ENCODE measurements at regions not wholly inside any gene's neighbourhood (a gene's known extent, or its start where the extent isn't known, plus 50 kb on each side); places are given as distances from the start of the nearest gene placed in this dataset.

DNA sequence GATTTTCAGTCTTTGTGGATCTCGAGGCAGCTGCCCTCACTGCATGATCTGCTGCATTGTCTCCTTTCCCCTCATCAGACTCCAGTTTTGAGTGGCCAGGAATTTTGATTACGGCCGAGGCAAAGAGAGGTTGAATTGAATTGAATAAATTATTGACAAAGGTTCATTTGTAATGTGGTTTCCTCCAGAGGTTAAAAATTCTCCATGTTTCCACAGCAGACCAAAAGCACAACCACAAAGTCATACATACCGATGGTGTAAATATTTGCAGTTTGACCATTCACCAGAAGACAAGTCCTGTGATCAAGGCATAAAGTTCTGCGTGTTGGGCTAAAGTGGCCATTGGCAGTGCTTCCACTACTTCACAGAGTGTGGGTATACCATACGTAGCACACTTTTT lies 343.8 kb upstream of the MYT1L start:
- no peak for DNase-seq
- intact Hi-C loops (cut with DNase I; ENCODE audit: low total_unique reads), result no loop called here
- no peak for TF ChIP-seq EP300 (IDR thresholded peaks at IDR 0.05; ENCODE audit: low read depth)
- no peak for TF ChIP-seq POLR2AphosphoS5 (IDR thresholded peaks at IDR 0.05)
- TF ChIP-seq POLR2A (IDR thresholded peaks at IDR 0.05), result no peak
- TF ChIP-seq, protein P1, sequence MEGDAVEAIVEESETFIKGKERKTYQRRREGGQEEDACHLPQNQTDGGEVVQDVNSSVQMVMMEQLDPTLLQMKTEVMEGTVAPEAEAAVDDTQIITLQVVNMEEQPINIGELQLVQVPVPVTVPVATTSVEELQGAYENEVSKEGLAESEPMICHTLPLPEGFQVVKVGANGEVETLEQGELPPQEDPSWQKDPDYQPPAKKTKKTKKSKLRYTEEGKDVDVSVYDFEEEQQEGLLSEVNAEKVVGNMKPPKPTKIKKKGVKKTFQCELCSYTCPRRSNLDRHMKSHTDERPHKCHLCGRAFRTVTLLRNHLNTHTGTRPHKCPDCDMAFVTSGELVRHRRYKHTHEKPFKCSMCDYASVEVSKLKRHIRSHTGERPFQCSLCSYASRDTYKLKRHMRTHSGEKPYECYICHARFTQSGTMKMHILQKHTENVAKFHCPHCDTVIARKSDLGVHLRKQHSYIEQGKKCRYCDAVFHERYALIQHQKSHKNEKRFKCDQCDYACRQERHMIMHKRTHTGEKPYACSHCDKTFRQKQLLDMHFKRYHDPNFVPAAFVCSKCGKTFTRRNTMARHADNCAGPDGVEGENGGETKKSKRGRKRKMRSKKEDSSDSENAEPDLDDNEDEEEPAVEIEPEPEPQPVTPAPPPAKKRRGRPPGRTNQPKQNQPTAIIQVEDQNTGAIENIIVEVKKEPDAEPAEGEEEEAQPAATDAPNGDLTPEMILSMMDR (IDR thresholded peaks at IDR 0.05), result no peak
- H3K27ac ChIP-seq, result no peak overlapping the region
- H3K4me1 ChIP-seq, result no peaks in the 10 kb centered on the region
- WGBS, 2 donors (ENCODE audit: low coverage in 1 of 2), result 74 to 77% methylated on average over 6 of the region's 6 CpGs
- no peak overlapping the region for H3K4me3 ChIP-seq
- no peaks in the 10 kb centered on the region for H3K27me3 ChIP-seq
- in situ Hi-C loops (cut with MboI; ENCODE audit: low pct_ligation_motif_present in 1 of 4, low pct_unique_long_range_greater_than_20kb in 1 of 4, low sequenced_read_pairs in 3 of 4), result no loop called here
- H3K36me3 ChIP-seq, result no peaks in the 10 kb centered on the region
- no peaks in the 10 kb centered on the region for H3K9me3 ChIP-seq

DNA sequence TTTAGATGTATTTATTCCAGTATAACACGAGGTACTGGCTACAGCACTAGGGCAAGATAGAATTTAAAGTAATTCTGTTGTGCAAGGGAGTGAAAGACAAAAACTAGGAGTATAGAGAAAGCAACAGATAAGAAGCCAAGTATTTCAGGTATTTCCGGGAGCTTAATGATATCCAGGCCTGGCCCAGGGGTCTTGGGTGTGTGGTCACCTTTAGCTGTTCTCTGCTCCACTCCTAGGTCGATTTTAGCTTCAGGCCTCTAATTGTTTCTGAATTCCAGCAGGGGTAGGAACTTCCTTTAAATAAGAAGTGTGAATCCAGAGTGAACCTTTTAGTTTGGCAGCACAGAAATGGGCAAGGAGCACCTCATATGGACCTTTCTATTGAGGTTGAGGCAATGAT lies 342.3 kb upstream of the MYT1L start:
- no peak overlapping the region for H3K4me3 ChIP-seq
- in situ Hi-C loops (cut with MboI; ENCODE audit: low pct_ligation_motif_present in 1 of 4, low pct_unique_long_range_greater_than_20kb in 1 of 4, low sequenced_read_pairs in 3 of 4) (no loop called here), intact Hi-C loops (cut with DNase I; ENCODE audit: low total_unique reads) (no loop called here)
- no peaks in the 10 kb centered on the region for H3K9me3 ChIP-seq
- TF ChIP-seq POLR2A (IDR thresholded peaks at IDR 0.05), result no peak
- TF ChIP-seq, protein P1 (IDR thresholded peaks at IDR 0.05), result no peak
- 58 to 64% methylated on average over 3 of the region's 3 CpGs for WGBS, 2 donors (ENCODE audit: low coverage in 1 of 2)
- H3K36me3 ChIP-seq, result no peaks in the 10 kb centered on the region
- DNase-seq, result no peak
- H3K27ac ChIP-seq, result no peak overlapping the region
- no peaks in the 10 kb centered on the region for H3K4me1 ChIP-seq
- no peaks in the 10 kb centered on the region for H3K27me3 ChIP-seq

DNA sequence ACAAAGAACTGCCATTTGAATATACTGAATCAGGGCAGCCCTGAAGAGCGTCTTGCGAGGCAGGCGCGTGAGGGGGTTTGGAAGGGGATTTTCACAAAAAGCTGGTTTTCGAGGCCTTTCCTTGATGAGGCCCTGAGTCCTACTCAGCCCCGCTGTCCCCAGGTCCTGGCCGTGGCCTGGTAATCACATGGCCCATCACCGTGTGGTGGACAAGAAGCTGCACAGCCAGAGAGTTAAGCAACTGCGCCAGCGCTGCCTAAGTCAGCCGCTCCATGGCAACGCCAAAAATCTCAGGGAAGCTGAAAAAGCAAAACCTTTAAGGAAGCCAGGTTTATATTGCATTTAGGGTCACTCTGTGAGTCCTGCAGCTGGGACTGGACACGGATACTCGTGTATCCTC lies 341.2 kb upstream of the MYT1L start:
- intact Hi-C loops (cut with DNase I; ENCODE audit: low total_unique reads) (no loop called here), in situ Hi-C loops (cut with MboI; ENCODE audit: low pct_ligation_motif_present in 1 of 4, low pct_unique_long_range_greater_than_20kb in 1 of 4, low sequenced_read_pairs in 3 of 4) (no loop called here)
- 94% methylated on average over 4 to 14 of the region's 14 CpGs for WGBS, 2 donors (ENCODE audit: low coverage in 1 of 2)
- Histone ChIP-seq H3K27me3 (no peaks in the 10 kb centered on the region), H3K9me3 (no peaks in the 10 kb centered on the region), H3K4me1 (no peaks in the 10 kb centered on the region), H3K36me3 (no peaks in the 10 kb centered on the region), H3K4me3 (no peak overlapping the region), H3K27ac (no peak overlapping the region)
- no peak for TF ChIP-seq EP300 (IDR thresholded peaks at IDR 0.05; ENCODE audit: low read depth)
- TF ChIP-seq POLR2AphosphoS5 (IDR thresholded peaks at IDR 0.05), result no peak
- no peak for TF ChIP-seq POLR2A (IDR thresholded peaks at IDR 0.05)
- TF ChIP-seq, protein P1 (IDR thresholded peaks at IDR 0.05), result no peak
- DNase-seq, result no peak

DNA sequence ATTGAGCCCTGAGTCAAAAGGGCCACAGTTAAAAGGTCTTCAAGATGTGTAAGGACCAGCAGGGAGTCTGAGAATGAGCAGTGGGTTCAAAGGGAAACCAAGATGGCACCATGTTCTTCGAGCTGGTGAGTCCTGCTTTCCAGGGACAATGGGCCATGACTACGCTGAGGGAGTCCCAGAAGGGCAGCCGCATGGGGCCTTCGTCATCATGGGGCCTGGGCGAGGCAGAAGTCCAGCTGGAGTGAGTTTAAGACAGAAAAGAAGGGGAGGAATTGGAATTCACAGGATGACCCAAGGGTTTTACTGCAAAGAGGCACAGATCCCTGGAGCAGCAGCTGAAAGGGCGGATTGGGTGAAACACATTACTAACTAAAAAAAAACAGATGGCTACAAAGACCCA lies 340.8 kb upstream of the MYT1L start:
- no peak for DNase-seq
- no peaks in the 10 kb centered on the region for H3K36me3 ChIP-seq
- no peak overlapping the region for H3K27ac ChIP-seq
- 87 to 90% methylated on average over 1 to 6 of the region's 6 CpGs for WGBS, 2 donors (ENCODE audit: low coverage in 1 of 2)
- intact Hi-C loops (cut with DNase I; ENCODE audit: low total_unique reads), result no loop called here
- in situ Hi-C loops (cut with MboI; ENCODE audit: low pct_ligation_motif_present in 1 of 4, low pct_unique_long_range_greater_than_20kb in 1 of 4, low sequenced_read_pairs in 3 of 4), result no loop called here
- no peaks in the 10 kb centered on the region for H3K4me1 ChIP-seq
- no peak overlapping the region for H3K4me3 ChIP-seq
- H3K27me3 ChIP-seq, result no peaks in the 10 kb centered on the region
- no peak for TF ChIP-seq POLR2AphosphoS5 (IDR thresholded peaks at IDR 0.05)
- TF ChIP-seq POLR2A (IDR thresholded peaks at IDR 0.05), result no peak
- TF ChIP-seq EP300 (IDR thresholded peaks at IDR 0.05; ENCODE audit: low read depth), result no peak
- TF ChIP-seq, protein P1 (IDR thresholded peaks at IDR 0.05), result no peak
- H3K9me3 ChIP-seq, result no peaks in the 10 kb centered on the region
